OCI-LY1 (cell line): ENCODE measurements at regions not wholly inside any gene's neighbourhood (a gene's known extent, or its start where the extent isn't known, plus 50 kb on each side); places are given as distances from the start of the nearest gene placed in this dataset.

ENCODE experiments used
- H2AFZ ChIP-seq: fragments of 200-600 bp; sonication (generic), shearing (Covaris generic); 2 replicates; pipeline ENCODE4 v1.6.0; 2014; ENCODE audit warnings: antibody characterized with exemption, mild to moderate bottlenecking, low read length
- H3F3A ChIP-seq: fragments of 200-600 bp; sonication (generic), shearing (Covaris generic); 2 replicates; pipeline ENCODE4 v1.6.0; 2014; ENCODE audit warnings: mild to moderate bottlenecking, antibody characterized with exemption, low read length, moderate library complexity; ENCODE audit not compliant: insufficient read depth
- H3K27ac ChIP-seq: fragments of 200-600 bp; sonication (generic); 2 replicates; pipeline ENCODE4 v1.5.1; 2014; ENCODE audit warnings: low read length, mixed run types, mild to moderate bottlenecking, low read depth; ENCODE audit not compliant: poor library complexity, severe bottlenecking
- H3K27me3 ChIP-seq: fragments of 200-600 bp; sonication (generic); 2 replicates; pipeline ENCODE4 v1.6.0; 2014; ENCODE audit warnings: antibody characterized with exemption, mild to moderate bottlenecking, low read length, moderate library complexity; ENCODE audit not compliant: insufficient read depth
- H3K36me3 ChIP-seq: fragments of 200-600 bp; sonication (generic); 2 replicates; pipeline ENCODE4 v1.6.1; 2014; ENCODE audit warnings: mild to moderate bottlenecking, antibody characterized with exemption, low read length, moderate library complexity, mixed read lengths; ENCODE audit not compliant: insufficient read depth
- H3K4me1 ChIP-seq: fragments of 200-600 bp; sonication (generic); 2 replicates; pipeline ENCODE4 v1.5.1; 2014; ENCODE audit warnings: mild to moderate bottlenecking, low read length, moderate library complexity; ENCODE audit not compliant: insufficient read depth, severe bottlenecking
- H3K4me2 ChIP-seq: fragments of 200-600 bp; sonication (generic), shearing (Covaris generic); 2 replicates; pipeline ENCODE4 v1.6.1; 2014; ENCODE audit warnings: low read length
- H3K4me3 ChIP-seq: fragments of 200-600 bp; sonication (generic); 2 replicates; pipeline ENCODE4 v1.5.1; 2014; ENCODE audit warnings: low read length, low read depth, mild to moderate bottlenecking, mixed read lengths; ENCODE audit not compliant: poor library complexity, severe bottlenecking
- H3K79me2 ChIP-seq: fragments of 200-600 bp; shearing (Covaris generic); 2 replicates; pipeline ENCODE4 v1.6.1; 2016; ENCODE audit warnings: mixed run types, low read length, mixed read lengths; ENCODE audit not compliant: insufficient read depth
- H3K9ac ChIP-seq: fragments of 200-600 bp; sonication (generic), shearing (Covaris generic); 2 replicates; pipeline ENCODE4 v1.6.1; 2014; ENCODE audit warnings: mild to moderate bottlenecking, low read length, mixed read lengths
- H3K9me2 ChIP-seq: fragments of 200-600 bp; sonication (generic), shearing (Covaris generic); 2 replicates; pipeline ENCODE4 v1.6.1; 2014; ENCODE audit warnings: low read depth, mild to moderate bottlenecking, low read length, mixed read lengths
- H3K9me3 ChIP-seq: fragments of 200-600 bp; shearing (Covaris generic); 2 replicates; pipeline ENCODE4 v1.6.1; 2014; ENCODE audit warnings: low read length, mixed read lengths
- H4K20me1 ChIP-seq: fragments of 200-600 bp; sonication (generic), shearing (Covaris generic); 2 replicates; pipeline ENCODE4 v1.6.0; 2016; ENCODE audit warnings: mild to moderate bottlenecking, low read length; ENCODE audit not compliant: insufficient read depth
- CTCF ChIP-seq: fragments of 200-600 bp; sonication (generic), shearing (Covaris generic); IDR thresholded peaks from 2 replicates; pipeline ENCODE4 v1.5.1; 2017; ENCODE audit warnings: mild to moderate bottlenecking, antibody characterized with exemption, low read length, moderate library complexity, mixed read lengths
- EZH2 ChIP-seq: fragments of 200-600 bp; sonication (generic), shearing (Covaris generic); IDR thresholded peaks from 2 replicates; pipeline ENCODE4 v1.8.0; 2017; ENCODE audit warnings: borderline replicate concordance, mixed run types, mild to moderate bottlenecking, antibody characterized with exemption, low read length, moderate library complexity, mixed read lengths

GRCh38 chr15:101124731-101125451 is 127.0 kb downstream of the CHSY1 start:
- no peak overlapping the region for H3K27ac ChIP-seq
- no peaks in the 10 kb centered on the region for H3K9me2 ChIP-seq
- H3K27me3 ChIP-seq = peaks cover 4% of the 10 kb centered on the region
- TF ChIP-seq EZH2 (no peak), CTCF (no peak)
- no peak overlapping the region for H2AFZ ChIP-seq
- H3K79me2 ChIP-seq = no peaks in the 10 kb centered on the region
- H4K20me1 ChIP-seq = no peaks in the 10 kb centered on the region
- H3K36me3 ChIP-seq = no peaks in the 10 kb centered on the region
- no peak overlapping the region for H3K4me2 ChIP-seq
- H3K4me1 ChIP-seq = peaks cover 20% of the 10 kb centered on the region
- H3K9me3 ChIP-seq = no peaks in the 10 kb centered on the region
- no peak overlapping the region for H3K4me3 ChIP-seq
- no peaks in the 10 kb centered on the region for H3F3A ChIP-seq
- H3K9ac ChIP-seq = no peak overlapping the region

GRCh38 chr15:101123222-101123910 is 128.5 kb downstream of the CHSY1 start:
- Histone ChIP-seq H3K4me1 (peaks cover 20% of the 10 kb centered on the region), H3K9ac (no peak overlapping the region), H3K79me2 (no peaks in the 10 kb centered on the region), H3K27me3 (peaks cover 7% of the 10 kb centered on the region), H3K9me2 (no peaks in the 10 kb centered on the region), H2AFZ (no peak overlapping the region), H3K9me3 (no peaks in the 10 kb centered on the region), H3K27ac (no peak overlapping the region), H3K4me3 (no peak overlapping the region), H4K20me1 (no peaks in the 10 kb centered on the region), H3K36me3 (no peaks in the 10 kb centered on the region), H3F3A (no peaks in the 10 kb centered on the region), H3K4me2 (no peak overlapping the region)
- TF ChIP-seq CTCF = no peak
- no peak for TF ChIP-seq EZH2

- Histone ChIP-seq H3K4me1 (peaks cover 18% of the 10 kb centered on the region), H4K20me1 (no peaks in the 10 kb centered on the region), H3K36me3 (no peaks in the 10 kb centered on the region), H3K79me2 (no peaks in the 10 kb centered on the region), H3K4me2 (no peak overlapping the region), H3K9me3 (no peaks in the 10 kb centered on the region), H3K4me3 (no peak overlapping the region), H3K9ac (no peak overlapping the region), H2AFZ (no peak overlapping the region), H3F3A (no peaks in the 10 kb centered on the region), H3K9me2 (no peaks in the 10 kb centered on the region), H3K27me3 (peaks cover 7% of the 10 kb centered on the region), H3K27ac (no peak overlapping the region)
- no peak for TF ChIP-seq CTCF
- no peak for TF ChIP-seq EZH2
Observed at GRCh38 chr15:101122806-101123205, 129.0 kb downstream of the CHSY1 start.
